H1 (cell line): ENCODE measurements at regions not wholly inside any gene's neighbourhood (a gene's known extent, or its start where the extent isn't known, plus 50 kb on each side); places are given as distances from the start of the nearest gene placed in this dataset.

Source experiments
- CBX5 ChIP-seq: fragments of 300-800, 300-1000 bp; sonication (generic); IDR thresholded peaks from 2 replicates; pipeline ENCODE4 v1.7.1; 2016; ENCODE audit warnings: antibody characterized with exemption, low read length, low read depth
- CHD2 ChIP-seq: IDR thresholded peaks from 2 replicates; pipeline ENCODE4 v1.6.1; 2012; ENCODE audit warnings: low read length, improper control_type of control experiment
- JUN ChIP-seq: IDR thresholded peaks from 2 replicates; pipeline ENCODE4 v1.6.1; 2011; ENCODE audit warnings: low read depth, mild to moderate bottlenecking, improper control_type of control experiment, low read length
- JUND ChIP-seq: IDR thresholded peaks from 2 replicates; pipeline ENCODE4 v1.6.1; 2011; ENCODE audit warnings: mild to moderate bottlenecking, improper control_type of control experiment, low read length
- NRF1 ChIP-seq: IDR thresholded peaks from 2 replicates; pipeline ENCODE4 v1.6.1; 2011; ENCODE audit warnings: mild to moderate bottlenecking, low read depth, low read length, improper control_type of control experiment
- TEAD4 ChIP-seq: IDR thresholded peaks from 2 replicates; pipeline ENCODE4 v1.6.1; 2012; ENCODE audit warnings: low read depth, low read length, inconsistent platforms, mixed read lengths

GRCh38 chr3:106341586-106342162 lies 472.9 kb upstream of the CBLB start (continued):
- TF ChIP-seq CBX5 (no peak), TEAD4 (no peak), JUN (no peak), CHD2 (no peak), JUND (no peak), NRF1 (no peak)
